Neural progenitor cell (in vitro differentiated cells): ENCODE measurements at regions not wholly inside any gene's neighbourhood (a gene's known extent, or its start where the extent isn't known, plus 50 kb on each side); places are given as distances from the start of the nearest gene placed in this dataset.

Experiments
- CTCF ChIP-seq: fragments of 200-600 bp; sonication (generic); IDR thresholded peaks from 2 replicates; pipeline ENCODE4 v1.5.1; 2017; ENCODE audit warnings: antibody characterized with exemption, mild to moderate bottlenecking
- EZH2 ChIP-seq: fragments of 200-600 bp; sonication (generic); IDR thresholded peaks from 2 replicates; pipeline ENCODE4 v1.6.1; 2017; ENCODE audit warnings: antibody characterized with exemption, mild to moderate bottlenecking, moderate library complexity
- EZH2phosphoT487 ChIP-seq: fragments of 200-600 bp; sonication (generic); IDR thresholded peaks from 2 replicates; pipeline ENCODE4 v1.6.1; 2017; ENCODE audit warnings: antibody characterized with exemption

- TF ChIP-seq EZH2 (no peak), CTCF (no peak), EZH2phosphoT487 (no peak)
These were observed 236.4 kb downstream of the VRK1 start for GRCh38 chr14:97033556-97034081.
